OCI-LY3 (cell line): ENCODE measurements at regions not wholly inside any gene's neighbourhood (a gene's known extent, or its start where the extent isn't known, plus 50 kb on each side); places are given as distances from the start of the nearest gene placed in this dataset.

ENCODE experiments used
- EZH2phosphoT487 ChIP-seq: fragments of 200-600 bp; shearing (Covaris generic); IDR thresholded peaks from 2 replicates; pipeline ENCODE4 v1.6.1; 2018; ENCODE audit warnings: antibody characterized with exemption, mixed run types, low read depth
- TF ChIP-seq, protein P1 (sequence below): fragments of 200-600, 300-600 bp; sonication (generic); IDR thresholded peaks from 2 replicates; pipeline ENCODE4 v1.5.1; 2014; ENCODE audit warnings: antibody characterized with exemption, low read length, low read depth

DNA sequence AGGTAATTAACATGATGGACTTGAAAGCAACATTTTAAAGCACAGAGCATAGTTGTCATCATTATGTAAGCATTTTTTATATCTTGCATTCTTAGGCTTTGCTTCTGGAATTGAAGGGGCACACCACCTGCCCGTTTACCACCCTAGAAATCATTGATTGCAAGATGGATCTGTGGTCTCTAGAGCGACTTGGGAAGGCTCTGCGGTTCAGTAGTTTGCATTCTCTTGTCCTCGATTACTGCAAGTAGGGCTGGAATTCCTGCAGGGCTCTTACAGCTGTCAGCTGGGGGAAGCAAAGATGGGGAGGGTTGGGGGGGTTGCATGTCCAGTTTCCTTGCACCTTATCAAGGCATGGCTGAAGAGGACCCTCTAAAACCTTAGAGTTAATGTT, 56.7 kb upstream of the RNF7 start:
- TF ChIP-seq, protein P1, sequence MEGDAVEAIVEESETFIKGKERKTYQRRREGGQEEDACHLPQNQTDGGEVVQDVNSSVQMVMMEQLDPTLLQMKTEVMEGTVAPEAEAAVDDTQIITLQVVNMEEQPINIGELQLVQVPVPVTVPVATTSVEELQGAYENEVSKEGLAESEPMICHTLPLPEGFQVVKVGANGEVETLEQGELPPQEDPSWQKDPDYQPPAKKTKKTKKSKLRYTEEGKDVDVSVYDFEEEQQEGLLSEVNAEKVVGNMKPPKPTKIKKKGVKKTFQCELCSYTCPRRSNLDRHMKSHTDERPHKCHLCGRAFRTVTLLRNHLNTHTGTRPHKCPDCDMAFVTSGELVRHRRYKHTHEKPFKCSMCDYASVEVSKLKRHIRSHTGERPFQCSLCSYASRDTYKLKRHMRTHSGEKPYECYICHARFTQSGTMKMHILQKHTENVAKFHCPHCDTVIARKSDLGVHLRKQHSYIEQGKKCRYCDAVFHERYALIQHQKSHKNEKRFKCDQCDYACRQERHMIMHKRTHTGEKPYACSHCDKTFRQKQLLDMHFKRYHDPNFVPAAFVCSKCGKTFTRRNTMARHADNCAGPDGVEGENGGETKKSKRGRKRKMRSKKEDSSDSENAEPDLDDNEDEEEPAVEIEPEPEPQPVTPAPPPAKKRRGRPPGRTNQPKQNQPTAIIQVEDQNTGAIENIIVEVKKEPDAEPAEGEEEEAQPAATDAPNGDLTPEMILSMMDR, result no peak
- TF ChIP-seq EZH2phosphoT487, result no peak
